Uterus (tissue), 3 donors: ENCODE measurements at regions not wholly inside any gene's neighbourhood (a gene's known extent, or its start where the extent isn't known, plus 50 kb on each side); places are given as distances from the start of the nearest gene placed in this dataset.

ENCODE experiments used
- DNase-seq, 2 donors: peaks; one replicate each; pipeline ENCODE4 v3.0.0-alpha.2; 2019 to 2020
- H3K27ac ChIP-seq, 2 donors: fragments of 200-600 bp; sonication (generic); 1 replicate in 1 of 2; 2 replicates in 1 of 2; pipeline ENCODE4 v1.5.1; 2016 to 2018
- H3K27me3 ChIP-seq, 2 donors: fragments of 200-600 bp; sonication (generic); one replicate each; pipeline ENCODE4 v1.5.1; 2018 to 2019; ENCODE audit warnings: control low read depth in 1 of 2
- H3K36me3 ChIP-seq, 2 donors: fragments of 200-600 bp; sonication (generic); one replicate each; pipeline ENCODE4 v1.5.1; 2019; ENCODE audit warnings: control low read depth in 1 of 2
- H3K4me1 ChIP-seq, 2 donors: fragments of 200-600 bp; sonication (generic); one replicate each; pipeline ENCODE4 v1.5.1; 2018 to 2019; ENCODE audit warnings: control low read depth in 1 of 2
- H3K4me3 ChIP-seq, 2 donors: fragments of 200-600 bp; sonication (generic); 1 replicate in 1 of 2; 2 replicates in 1 of 2; pipeline ENCODE4 v1.5.1; 2018 to 2019; ENCODE audit warnings: mild to moderate bottlenecking in 1 of 2
- H3K9me3 ChIP-seq, 2 donors: fragments of 200-600 bp; sonication (generic); one replicate each; pipeline ENCODE4 v1.5.1; 2019; ENCODE audit warnings: control low read depth in 1 of 2
- POLR2A ChIP-seq, 2 donors: fragments of 450-650 bp; IDR thresholded peaks; one replicate each; pipeline ENCODE4 v1.6.1; 2016; ENCODE audit warnings: antibody characterized with exemption in 2 of 2, mild to moderate bottlenecking in 1 of 2, moderate library complexity in 1 of 2
- intact Hi-C: fragments of 100-400 bp; cut with DNase I; formaldehyde crosslinking; loops from one replicate; pipeline ENCODE4 v1.15.1; 2023; ENCODE audit warnings: low total_unique reads
- TF ChIP-seq, protein P1 (sequence below), 4 experiments: fragments of 200-600 bp in 2 of 4; fragments of 450-650 bp in 2 of 4; sonication (generic) in 2 of 4; IDR thresholded peaks; one replicate each; pipeline ENCODE4 v1.5.1; 2016 to 2019; ENCODE audit warnings: antibody characterized with exemption in 4 of 4, mild to moderate bottlenecking in 2 of 4, moderate library complexity in 1 of 4
- donor health status: DM: yes; HTN: yes; CAD: no.

DNA sequence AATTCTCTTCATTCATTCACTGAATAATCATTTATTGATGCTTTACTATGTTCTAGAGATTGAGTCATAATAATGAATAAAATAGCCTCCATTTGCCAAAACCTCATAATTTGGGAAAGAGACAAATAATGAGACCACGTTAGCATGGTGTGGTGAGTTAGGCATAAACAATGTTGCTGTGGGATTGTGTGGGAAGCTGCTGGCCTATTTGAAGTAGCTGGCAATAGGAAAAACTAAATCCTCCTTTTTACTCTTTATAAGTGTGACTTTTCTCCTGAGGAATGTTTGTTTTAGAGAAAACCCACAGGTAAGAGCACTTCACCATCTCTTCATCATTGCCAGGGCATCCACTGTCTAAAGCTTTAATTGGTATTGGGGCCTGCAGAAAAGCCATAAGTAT is 95.3 kb downstream of the AREG start:
- H3K9me3 ChIP-seq: no peaks in the 10 kb centered on the region
- intact Hi-C loops: no loop called here
- no peak overlapping the region for H3K27ac ChIP-seq
- H3K4me1 ChIP-seq: no peaks in the 10 kb centered on the region
- H3K4me3 ChIP-seq: no peak overlapping the region
- DNase-seq: no peak
- H3K27me3 ChIP-seq: no peaks in the 10 kb centered on the region
- H3K36me3 ChIP-seq: no peaks in the 10 kb centered on the region
- TF ChIP-seq POLR2A (IDR thresholded peaks at IDR 0.05): no peak
- TF ChIP-seq, protein P1, sequence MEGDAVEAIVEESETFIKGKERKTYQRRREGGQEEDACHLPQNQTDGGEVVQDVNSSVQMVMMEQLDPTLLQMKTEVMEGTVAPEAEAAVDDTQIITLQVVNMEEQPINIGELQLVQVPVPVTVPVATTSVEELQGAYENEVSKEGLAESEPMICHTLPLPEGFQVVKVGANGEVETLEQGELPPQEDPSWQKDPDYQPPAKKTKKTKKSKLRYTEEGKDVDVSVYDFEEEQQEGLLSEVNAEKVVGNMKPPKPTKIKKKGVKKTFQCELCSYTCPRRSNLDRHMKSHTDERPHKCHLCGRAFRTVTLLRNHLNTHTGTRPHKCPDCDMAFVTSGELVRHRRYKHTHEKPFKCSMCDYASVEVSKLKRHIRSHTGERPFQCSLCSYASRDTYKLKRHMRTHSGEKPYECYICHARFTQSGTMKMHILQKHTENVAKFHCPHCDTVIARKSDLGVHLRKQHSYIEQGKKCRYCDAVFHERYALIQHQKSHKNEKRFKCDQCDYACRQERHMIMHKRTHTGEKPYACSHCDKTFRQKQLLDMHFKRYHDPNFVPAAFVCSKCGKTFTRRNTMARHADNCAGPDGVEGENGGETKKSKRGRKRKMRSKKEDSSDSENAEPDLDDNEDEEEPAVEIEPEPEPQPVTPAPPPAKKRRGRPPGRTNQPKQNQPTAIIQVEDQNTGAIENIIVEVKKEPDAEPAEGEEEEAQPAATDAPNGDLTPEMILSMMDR (IDR thresholded peaks at IDR 0.05): no peak

DNA sequence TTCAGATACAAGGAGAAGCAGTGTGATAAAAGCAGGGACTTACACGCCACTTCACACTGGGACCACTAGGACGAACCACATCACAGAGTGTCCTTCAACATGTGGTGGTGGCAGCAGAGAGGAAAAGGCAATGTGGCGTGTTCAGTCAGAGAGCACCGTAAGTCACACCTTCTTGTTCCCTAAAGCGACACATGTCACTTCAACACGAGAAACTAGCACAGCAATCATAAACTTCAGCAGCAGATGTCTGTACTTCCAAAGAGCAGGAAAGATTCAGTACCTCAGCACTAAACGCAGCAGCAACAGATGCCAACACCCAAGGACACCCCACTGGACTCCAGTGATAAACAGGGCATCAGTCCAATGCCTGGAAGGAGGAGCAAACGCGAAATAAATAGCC is 96.7 kb downstream of the AREG start:
- no peak for DNase-seq
- Histone ChIP-seq H3K27me3 (no peaks in the 10 kb centered on the region), H3K4me1 (no peaks in the 10 kb centered on the region), H3K36me3 (no peaks in the 10 kb centered on the region), H3K27ac (no peak overlapping the region), H3K9me3 (no peaks in the 10 kb centered on the region), H3K4me3 (no peak overlapping the region)
- intact Hi-C loops: no loop called here
- TF ChIP-seq POLR2A (IDR thresholded peaks at IDR 0.05): no peak
- TF ChIP-seq, protein P1 (IDR thresholded peaks at IDR 0.05): no peak

DNA sequence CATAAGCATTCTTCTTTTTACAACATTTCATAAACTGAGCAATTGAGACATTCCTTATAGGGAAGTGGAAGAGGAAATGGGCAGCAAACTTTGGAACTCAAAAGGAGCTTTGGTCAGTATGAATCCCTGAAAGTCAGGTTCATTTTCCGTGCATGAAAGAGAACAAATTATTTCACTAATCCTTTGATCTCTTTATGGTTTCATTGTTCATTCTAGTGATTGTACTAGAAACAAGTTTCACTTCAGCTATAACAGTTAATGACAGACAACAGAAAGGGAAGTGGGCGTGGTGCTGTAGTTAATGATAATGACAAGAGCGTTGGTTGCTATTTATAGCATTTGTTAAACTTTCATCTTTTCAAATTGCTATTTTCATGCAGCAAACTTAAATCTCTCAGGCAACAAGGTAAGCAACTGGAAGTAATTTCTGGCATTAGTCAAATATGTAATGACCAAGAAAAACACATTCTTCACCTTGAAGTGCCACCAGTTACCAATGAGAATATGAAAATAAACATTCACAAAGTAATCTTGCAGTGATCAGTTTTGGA is 98.4 kb downstream of the AREG start:
- no peak overlapping the region for H3K4me3 ChIP-seq
- no peak for DNase-seq
- H3K9me3 ChIP-seq: no peaks in the 10 kb centered on the region
- no peak for TF ChIP-seq POLR2A (IDR thresholded peaks at IDR 0.05)
- TF ChIP-seq, protein P1 (IDR thresholded peaks at IDR 0.05): no peak
- H3K4me1 ChIP-seq: no peaks in the 10 kb centered on the region
- intact Hi-C loops: no loop called here
- H3K36me3 ChIP-seq: no peaks in the 10 kb centered on the region
- H3K27me3 ChIP-seq: no peaks in the 10 kb centered on the region
- no peak overlapping the region for H3K27ac ChIP-seq

DNA sequence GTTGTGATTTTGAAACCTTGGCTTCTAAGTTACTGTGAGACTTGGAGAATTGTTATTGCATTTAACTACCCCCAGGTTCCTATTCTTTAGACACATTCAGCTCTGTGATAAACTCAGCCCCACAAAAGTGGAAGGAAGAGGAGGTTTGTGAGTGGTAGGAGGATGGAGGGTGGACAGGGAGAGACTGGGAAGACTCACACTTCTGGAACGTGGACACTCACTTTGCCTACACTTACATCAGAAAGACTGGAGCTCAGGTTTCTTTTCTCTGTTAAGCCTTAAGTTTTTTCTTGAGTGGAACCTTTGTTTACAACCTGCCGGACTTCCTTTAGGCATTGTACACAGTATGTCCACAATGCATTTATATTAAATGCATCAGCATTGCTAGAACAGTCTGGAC is 99.0 kb downstream of the AREG start:
- Histone ChIP-seq H3K4me1 (no peaks in the 10 kb centered on the region), H3K36me3 (no peaks in the 10 kb centered on the region), H3K9me3 (no peaks in the 10 kb centered on the region), H3K27me3 (no peaks in the 10 kb centered on the region), H3K4me3 (no peak overlapping the region), H3K27ac (no peak overlapping the region)
- intact Hi-C loops: no loop called here
- no peak for DNase-seq
- TF ChIP-seq, protein P1 (IDR thresholded peaks at IDR 0.05): no peak
- no peak for TF ChIP-seq POLR2A (IDR thresholded peaks at IDR 0.05)

DNA sequence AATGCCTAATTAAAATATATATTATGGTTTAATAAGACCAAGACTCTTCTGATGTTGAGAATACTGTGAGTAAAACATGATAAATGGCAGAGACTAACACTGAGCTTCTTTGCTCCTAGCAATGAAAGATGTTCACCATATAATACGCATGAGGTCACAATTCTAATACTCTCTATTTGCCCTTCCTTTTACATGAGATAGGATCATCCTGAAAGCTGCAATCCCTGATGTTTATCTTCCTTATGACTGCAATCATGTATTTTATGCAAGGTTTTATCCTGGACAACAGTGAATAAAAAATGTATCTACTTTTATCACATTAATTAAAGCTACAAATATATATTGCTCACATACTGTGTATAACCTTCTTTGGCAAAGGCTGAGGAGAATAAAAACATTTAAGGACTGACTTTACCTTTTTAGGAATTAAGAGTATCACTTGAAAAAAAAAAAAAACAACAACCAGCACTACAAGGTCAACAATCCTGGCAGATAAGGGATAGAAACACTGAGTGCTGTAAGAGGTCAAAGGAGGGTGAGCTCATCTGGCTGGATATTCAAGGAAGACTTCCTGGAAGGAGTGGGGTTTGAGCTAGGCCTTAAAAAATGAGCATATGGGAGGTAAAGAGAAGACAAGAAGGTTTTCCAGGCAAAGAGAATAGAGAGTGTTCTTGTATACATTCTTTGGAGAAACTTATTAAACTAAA is 99.9 kb downstream of the AREG start:
- Histone ChIP-seq H3K4me1 (no peaks in the 10 kb centered on the region), H3K9me3 (no peaks in the 10 kb centered on the region), H3K4me3 (no peak overlapping the region), H3K27me3 (no peaks in the 10 kb centered on the region), H3K36me3 (no peaks in the 10 kb centered on the region), H3K27ac (no peak overlapping the region)
- TF ChIP-seq, protein P1 (IDR thresholded peaks at IDR 0.05): no peak
- TF ChIP-seq POLR2A (IDR thresholded peaks at IDR 0.05): no peak
- intact Hi-C loops: no loop called here
- no peak for DNase-seq
